Epithelial cell of esophagus (primary cell): ENCODE measurements at regions not wholly inside any gene's neighbourhood (a gene's known extent, or its start where the extent isn't known, plus 50 kb on each side); places are given as distances from the start of the nearest gene placed in this dataset.

ENCODE experiments used
- DNase-seq: peaks from one replicate; pipeline ENCODE4 v3.0.0; 2010; ENCODE audit warnings: low read depth
- H3K4me3 ChIP-seq: 2 replicates; pipeline ENCODE4 v1.5.1; 2011; ENCODE audit warnings: mild to moderate bottlenecking, low read length, control low read depth
- TF ChIP-seq, protein P1 (sequence below): IDR thresholded peaks from 2 replicates; pipeline ENCODE4 v1.5.1; 2011; ENCODE audit warnings: low read depth, mild to moderate bottlenecking, low read length, control low read depth, inconsistent platforms; ENCODE audit not compliant: insufficient read depth; ENCODE audit errors: missing control alignments

DNA sequence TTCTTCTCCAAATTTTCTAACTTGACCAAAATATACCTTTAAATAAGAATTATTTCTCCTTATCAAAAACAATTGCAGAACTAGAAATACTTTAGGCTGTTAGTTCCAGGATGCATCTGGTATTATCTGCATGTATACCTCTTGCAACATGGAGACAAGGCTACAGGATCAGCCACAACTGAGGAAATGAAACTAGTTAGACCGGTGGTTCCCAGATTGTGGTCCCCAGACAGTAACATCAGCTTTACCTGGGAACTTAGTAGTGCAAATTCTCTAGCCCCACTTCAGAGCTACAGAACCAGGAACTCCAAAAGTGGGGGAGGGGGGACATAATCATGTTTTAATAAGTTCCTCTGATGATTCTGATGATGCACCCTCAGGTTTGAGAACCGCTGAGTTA lies 61.6 kb upstream of the C9orf72 start:
- no peak for DNase-seq
- H3K4me3 ChIP-seq: no peak overlapping the region
- TF ChIP-seq, protein P1, sequence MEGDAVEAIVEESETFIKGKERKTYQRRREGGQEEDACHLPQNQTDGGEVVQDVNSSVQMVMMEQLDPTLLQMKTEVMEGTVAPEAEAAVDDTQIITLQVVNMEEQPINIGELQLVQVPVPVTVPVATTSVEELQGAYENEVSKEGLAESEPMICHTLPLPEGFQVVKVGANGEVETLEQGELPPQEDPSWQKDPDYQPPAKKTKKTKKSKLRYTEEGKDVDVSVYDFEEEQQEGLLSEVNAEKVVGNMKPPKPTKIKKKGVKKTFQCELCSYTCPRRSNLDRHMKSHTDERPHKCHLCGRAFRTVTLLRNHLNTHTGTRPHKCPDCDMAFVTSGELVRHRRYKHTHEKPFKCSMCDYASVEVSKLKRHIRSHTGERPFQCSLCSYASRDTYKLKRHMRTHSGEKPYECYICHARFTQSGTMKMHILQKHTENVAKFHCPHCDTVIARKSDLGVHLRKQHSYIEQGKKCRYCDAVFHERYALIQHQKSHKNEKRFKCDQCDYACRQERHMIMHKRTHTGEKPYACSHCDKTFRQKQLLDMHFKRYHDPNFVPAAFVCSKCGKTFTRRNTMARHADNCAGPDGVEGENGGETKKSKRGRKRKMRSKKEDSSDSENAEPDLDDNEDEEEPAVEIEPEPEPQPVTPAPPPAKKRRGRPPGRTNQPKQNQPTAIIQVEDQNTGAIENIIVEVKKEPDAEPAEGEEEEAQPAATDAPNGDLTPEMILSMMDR: no peak

- no peak overlapping the region for H3K4me3 ChIP-seq
- peak; percentile 87 for DNase-seq
- TF ChIP-seq, protein P1: no peak
Observed at GRCh38 chr9:27638716-27639115, 65.4 kb upstream of the C9orf72 start.

DNA sequence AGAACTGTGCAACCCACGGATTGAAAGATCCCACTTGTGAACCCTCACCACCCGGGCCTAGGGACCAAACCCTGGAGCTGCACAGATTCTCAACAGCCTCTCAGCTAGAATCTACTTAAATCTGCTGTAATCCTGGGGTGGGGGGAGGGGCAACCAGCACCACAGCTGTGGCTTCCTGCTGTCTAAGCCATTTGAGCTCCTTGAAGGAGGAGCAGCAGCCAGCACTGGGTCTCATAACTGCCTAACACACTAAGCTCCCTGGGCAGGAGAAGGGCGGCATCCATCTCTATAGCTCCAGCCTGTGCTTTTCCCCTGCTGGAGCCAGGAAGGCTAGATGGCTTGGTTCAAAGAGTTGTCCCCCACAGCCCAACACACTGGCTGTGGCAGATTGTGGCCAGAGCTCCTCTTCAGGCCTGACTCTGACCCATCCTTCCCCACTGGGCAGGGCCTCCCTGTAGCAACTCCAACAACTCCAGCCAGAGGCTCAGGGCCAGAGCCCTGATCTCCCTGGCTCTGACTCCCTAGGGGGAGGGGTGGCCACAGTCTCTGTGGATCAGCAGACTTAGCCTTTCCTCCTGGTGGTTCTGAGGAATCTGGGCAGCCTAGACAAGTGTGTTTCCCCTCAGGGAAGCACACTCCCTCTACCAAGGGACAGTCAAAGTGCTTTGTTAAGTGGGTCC lies 72.0 kb upstream of the C9orf72 start:
- H3K4me3 ChIP-seq: no peak overlapping the region
- no peak for DNase-seq
- TF ChIP-seq, protein P1: no peak

DNA sequence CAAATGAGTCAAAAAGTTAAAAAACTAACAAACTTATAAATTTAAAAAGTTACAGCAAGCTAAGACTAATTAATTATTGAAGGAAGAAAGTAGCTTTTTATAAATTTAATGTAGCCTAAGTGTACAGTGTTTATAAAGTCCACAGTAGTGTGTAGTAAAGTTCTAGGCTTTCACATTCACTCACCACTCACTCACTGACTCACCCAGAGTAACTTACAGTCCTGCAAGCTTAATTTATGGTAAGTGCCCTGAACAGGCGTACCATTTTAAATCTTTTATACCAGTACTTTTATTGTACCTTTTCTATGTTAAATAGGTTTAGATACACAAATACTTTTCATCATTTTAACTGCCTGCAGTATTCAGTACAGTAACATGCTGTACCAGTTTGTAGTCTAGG lies 80.0 kb upstream of the C9orf72 start:
- peak; percentile 30 for DNase-seq
- TF ChIP-seq, protein P1: no peak
- no peak overlapping the region for H3K4me3 ChIP-seq

- no peak overlapping the region for H3K4me3 ChIP-seq
- no peak for DNase-seq
- TF ChIP-seq, protein P1: no peak
Observed at GRCh38 chr9:27653957-27654356, 80.7 kb upstream of the C9orf72 start.

DNA sequence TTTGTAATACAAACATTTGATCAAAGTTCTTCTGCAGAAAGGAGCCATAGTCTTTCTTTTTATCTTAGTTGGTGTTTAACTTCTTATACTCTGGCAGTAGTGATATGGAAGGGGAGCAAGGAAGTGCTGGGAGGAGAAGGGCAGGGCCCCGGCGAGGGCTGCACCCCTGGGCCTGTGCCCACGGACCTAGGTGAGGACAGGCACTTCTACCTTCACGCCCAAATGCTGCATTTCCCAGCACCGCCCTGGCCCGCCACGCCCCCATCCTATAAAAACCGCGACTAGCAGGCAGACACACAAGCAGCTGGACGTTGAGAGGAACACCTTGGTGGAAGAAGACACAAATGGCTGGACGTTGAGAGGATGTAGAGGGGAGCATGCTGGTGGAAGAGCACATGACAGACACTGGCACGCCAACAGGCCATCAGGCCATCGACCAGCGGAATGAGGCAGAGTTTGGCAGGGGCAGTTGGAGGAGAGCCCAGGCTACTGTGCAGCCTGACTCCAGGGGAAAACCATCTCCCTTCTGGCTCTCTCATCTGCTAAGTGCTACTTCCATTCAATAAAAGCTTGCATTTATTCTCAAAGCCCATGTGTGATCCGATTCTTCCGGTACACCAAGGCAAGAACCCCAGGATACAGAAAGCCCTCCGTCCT lies 81.5 kb upstream of the C9orf72 start:
- TF ChIP-seq, protein P1: no peak
- H3K4me3 ChIP-seq: no peak overlapping the region
- no peak for DNase-seq

- no peak overlapping the region for H3K4me3 ChIP-seq
- DNase-seq: no peak
- TF ChIP-seq, protein P1: no peak
Observed at GRCh38 chr9:27655441-27655840, 82.2 kb upstream of the C9orf72 start.
